CD4-positive, alpha-beta T cell treated with Interleukin-15 for 1 hour (primary cell): ENCODE measurements at regions not wholly inside any gene's neighbourhood (a gene's known extent, or its start where the extent isn't known, plus 50 kb on each side); places are given as distances from the start of the nearest gene placed in this dataset.

Source experiments
- DNase-seq: peaks from one replicate; pipeline ENCODE4 v3.0.0-alpha.2; 2020

DNA sequence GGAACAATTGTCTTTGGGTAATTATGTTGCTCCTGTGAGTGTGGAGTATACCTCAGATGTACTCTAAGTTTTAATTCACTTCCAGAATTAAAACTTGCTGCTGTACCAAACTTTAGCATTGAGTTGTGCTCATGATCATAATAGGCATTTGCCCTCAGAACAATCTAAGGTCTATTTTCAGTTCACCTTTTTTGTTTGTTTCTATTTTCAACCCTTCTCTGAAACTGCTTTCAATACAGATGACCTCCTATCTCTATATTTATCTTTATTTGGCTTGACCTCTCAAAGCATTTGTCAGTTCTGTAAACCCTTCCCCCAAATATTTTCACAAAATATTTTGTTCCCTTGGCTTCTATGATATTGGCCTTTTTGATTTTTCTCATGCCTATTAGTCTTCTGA is 873.0 kb downstream of the OLFM4 start:
- no peak for DNase-seq

DNA sequence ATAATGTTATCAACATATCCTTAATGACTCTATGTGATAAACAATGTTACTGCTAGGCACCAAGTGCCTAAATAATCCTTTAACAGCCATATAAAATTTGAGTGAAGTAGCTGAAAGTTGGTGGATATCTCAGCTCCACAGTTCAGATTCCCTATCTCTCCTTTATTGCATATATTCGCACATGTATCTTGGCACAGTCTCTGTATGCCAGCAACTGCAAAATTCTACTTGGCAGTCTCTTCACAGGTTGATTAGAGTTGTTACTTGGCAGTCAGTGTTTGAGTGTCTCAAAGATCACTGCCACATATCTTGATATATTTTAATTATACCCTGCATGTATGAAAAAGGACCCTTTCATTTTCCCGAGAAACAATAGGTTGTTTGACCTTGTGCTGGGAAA is 879.3 kb downstream of the OLFM4 start:
- DNase-seq = no peak

DNA sequence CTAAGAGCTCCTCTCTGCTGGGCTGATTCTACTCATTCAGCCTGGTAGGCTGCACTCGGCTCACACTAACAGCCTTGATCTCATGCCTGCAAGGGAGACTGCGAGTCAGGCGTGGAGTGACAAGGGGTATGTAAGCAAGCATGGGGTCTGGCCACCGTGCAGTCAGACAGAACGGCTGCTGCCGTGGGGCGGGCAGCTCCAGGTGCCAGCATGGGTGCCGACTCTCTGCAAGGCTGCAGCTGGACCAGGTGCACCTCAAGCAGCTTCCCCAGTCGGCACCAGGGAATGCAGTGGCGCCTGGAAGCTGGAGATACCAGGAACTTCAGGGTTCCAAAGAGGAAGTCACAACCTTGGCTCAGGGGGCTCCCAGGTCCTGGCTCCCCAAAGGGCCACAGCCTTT is 892.3 kb downstream of the OLFM4 start:
- DNase-seq = no peak

DNA sequence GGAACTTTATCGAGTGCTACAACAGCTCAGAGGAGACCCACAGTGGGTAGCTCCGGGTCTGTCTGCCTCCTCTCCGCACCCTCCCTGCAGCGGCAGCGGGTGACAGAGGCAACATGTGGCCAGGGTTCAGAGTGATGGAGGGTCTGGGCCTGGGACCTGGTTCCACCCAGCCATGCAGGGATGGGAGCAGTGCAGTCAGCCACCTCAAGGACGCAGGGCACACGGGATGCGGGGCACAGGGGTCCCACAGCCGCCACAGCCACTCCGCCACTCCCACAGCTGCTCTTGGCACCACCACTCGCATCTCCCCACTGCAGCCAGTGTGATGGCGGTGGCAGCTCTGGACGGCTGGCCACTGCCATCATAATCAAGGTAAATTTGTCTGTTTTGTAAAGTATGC is 892.9 kb downstream of the OLFM4 start:
- peak; percentile 14 for DNase-seq

DNA sequence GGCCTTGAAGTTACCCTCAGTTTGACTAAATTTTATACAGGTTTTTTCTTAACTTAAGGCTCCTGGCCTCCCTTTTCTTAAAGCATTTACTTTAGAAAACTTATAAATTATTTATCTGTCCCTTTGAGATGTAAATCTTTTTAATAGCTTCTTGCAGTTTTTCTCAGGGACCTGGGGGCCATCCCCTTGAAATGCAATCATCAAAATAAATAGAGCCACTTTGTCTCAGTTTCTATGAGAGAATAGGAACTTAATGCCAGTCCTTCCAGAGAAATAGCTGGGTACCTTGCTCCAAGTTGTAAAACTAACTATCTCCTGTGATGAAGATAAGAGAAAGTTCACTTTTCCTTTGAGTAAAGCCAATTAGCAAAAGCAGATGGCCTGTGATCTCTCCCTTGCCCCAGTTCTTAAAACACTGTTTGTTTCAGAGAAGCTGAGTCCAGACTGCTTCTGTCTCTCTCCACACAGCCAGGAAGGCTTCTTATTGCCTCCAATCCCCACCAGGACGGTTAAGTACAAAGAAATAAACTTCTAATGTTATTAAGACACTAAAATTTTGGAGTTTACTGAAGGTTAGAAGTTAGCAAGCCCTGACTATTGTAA is 913.1 kb downstream of the OLFM4 start:
- no peak for DNase-seq

DNA sequence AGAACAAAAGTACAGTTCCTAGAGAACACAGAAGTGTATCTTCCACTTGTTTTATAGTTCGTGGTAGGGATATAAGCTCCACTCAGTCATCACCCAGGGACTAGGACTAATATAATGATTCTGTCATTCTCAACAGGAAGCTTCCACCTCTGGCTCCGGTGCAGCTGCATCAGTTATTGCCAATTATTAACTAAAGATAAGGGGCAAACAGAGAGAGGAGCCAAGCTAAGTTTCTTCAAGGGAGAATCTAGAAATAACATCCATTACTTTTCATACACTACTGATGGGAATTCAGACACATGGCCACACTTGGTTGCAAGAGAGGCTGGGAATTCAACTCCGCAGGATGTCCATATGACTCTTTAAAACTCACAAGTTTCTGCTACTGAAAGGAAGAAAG is 917.9 kb downstream of the OLFM4 start:
- no peak for DNase-seq

DNA sequence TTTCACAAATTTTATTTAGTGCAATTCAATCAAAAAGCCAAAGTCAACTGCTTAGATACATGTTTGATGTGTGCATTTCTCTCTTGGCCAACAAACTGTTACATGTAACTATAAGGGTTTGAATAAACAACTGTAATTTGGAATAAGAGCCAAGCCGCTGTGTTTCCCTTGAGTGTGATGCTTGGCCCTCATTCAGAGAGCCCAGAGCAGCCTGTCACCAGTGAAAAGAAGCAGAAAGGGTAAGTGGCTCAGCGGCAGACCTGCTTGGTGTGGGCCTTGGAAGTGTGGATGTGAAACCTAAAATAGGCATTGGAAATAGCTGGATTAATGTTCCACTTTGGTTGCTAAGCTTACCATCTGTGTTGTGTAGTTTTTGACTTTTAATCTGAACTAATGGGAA is 924.6 kb downstream of the OLFM4 start:
- DNase-seq = no peak
